Karpas-422 (cell line): ENCODE measurements at regions not wholly inside any gene's neighbourhood (a gene's known extent, or its start where the extent isn't known, plus 50 kb on each side); places are given as distances from the start of the nearest gene placed in this dataset.

ENCODE experiments used
- DNase-seq: peaks from one replicate; pipeline ENCODE4 v3.0.0-alpha.2; 2015
- H2AFZ ChIP-seq: fragments of 200-600 bp; sonication (generic); 2 replicates; pipeline ENCODE4 v1.6.1; 2014; ENCODE audit warnings: antibody characterized with exemption, low read length, mixed read lengths
- H3K27ac ChIP-seq: fragments of 200-600 bp; sonication (generic); 2 replicates; pipeline ENCODE4 v1.5.1; 2014; ENCODE audit warnings: mild to moderate bottlenecking, low read length, moderate library complexity
- H3K27me3 ChIP-seq: fragments of 200-600 bp; sonication (generic); 2 replicates; pipeline ENCODE4 v1.6.1; 2014; ENCODE audit warnings: low read length, mixed read lengths
- H3K36me3 ChIP-seq: fragments of 200-600 bp; sonication (generic); 2 replicates; pipeline ENCODE4 v1.6.1; 2014; ENCODE audit warnings: low read length, mixed read lengths; ENCODE audit not compliant: insufficient read depth
- H3K4me1 ChIP-seq: fragments of 200-600 bp; sonication (generic); 2 replicates; pipeline ENCODE4 v1.6.1; 2014; ENCODE audit warnings: mild to moderate bottlenecking, low read length, mixed read lengths
- H3K4me2 ChIP-seq: fragments of 200-600 bp; sonication (generic); 2 replicates; pipeline ENCODE4 v1.6.1; 2014; ENCODE audit warnings: low read length, low read depth, mild to moderate bottlenecking; ENCODE audit not compliant: poor library complexity, severe bottlenecking
- H3K4me3 ChIP-seq: fragments of 200-600 bp; sonication (generic); 2 replicates; pipeline ENCODE4 v1.5.1; 2014; ENCODE audit warnings: mild to moderate bottlenecking, antibody characterized with exemption, low read length, mixed read lengths
- H3K79me2 ChIP-seq: fragments of 200-600 bp; sonication (generic); 2 replicates; pipeline ENCODE4 v1.6.1; 2014; ENCODE audit warnings: mild to moderate bottlenecking, low read length, mixed read lengths
- H3K9ac ChIP-seq: fragments of 200-600 bp; sonication (generic); 2 replicates; pipeline ENCODE4 v1.6.0; 2014; ENCODE audit warnings: low read length
- H3K9me2 ChIP-seq: fragments of 200-600 bp; sonication (generic), shearing (Covaris generic); replicated peaks from 2 replicates; pipeline ENCODE4 v1.6.0; 2014; ENCODE audit warnings: mild to moderate bottlenecking, low read length, moderate library complexity; ENCODE audit not compliant: insufficient read depth
- H3K9me3 ChIP-seq: fragments of 300-700, 200-600 bp; sonication (generic); 2 replicates; pipeline ENCODE4 v1.6.1; 2014; ENCODE audit warnings: low read length, mixed read lengths
- H4K20me1 ChIP-seq: fragments of 200-600 bp; sonication (generic); 2 replicates; pipeline ENCODE4 v1.6.1; 2014; ENCODE audit warnings: mild to moderate bottlenecking, antibody characterized with exemption, low read length, low read depth; ENCODE audit not compliant: insufficient read depth

DNA sequence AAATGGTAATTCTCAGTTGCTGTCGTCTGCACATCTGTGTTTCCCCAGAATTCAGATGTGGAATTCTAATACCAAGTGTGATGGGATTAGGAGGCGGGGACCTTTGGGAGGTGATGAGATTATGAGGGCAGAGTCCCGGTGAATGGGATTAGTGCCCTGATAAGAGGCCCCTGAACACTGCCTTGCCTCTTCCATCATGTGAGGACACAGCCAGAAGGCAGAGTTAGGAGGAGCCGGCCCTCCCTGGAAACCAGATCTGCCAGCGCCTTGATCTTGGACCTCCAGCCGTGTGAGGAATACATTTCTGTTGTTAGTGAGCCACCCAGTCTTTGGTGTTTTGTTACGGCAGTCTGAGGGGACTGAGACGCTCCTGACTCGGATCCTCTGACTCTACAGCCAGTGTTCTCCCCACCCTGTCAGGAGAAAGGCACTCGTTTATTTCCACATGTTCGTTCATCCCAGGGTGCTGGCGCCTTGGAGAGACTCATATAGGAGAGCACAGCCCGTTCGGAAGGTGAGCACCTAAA lies 395.0 kb downstream of the ZNF516 start:
- no peak overlapping the region for H3K4me3 ChIP-seq
- H3K36me3 ChIP-seq = no peaks in the 10 kb centered on the region; the same call in 1 of the 2 replicates
- no peak overlapping the region for H2AFZ ChIP-seq
- H3K4me1 ChIP-seq = no peaks in the 10 kb centered on the region
- DNase-seq = no peak
- no peaks in the 10 kb centered on the region for H3K9me2 ChIP-seq
- H3K9me3 ChIP-seq = peaks cover 4% of the 10 kb centered on the region
- no peak overlapping the region for H3K9ac ChIP-seq
- H3K79me2 ChIP-seq = no peaks in the 10 kb centered on the region
- H3K27ac ChIP-seq = no peak overlapping the region
- H4K20me1 ChIP-seq = no peaks in the 10 kb centered on the region
- H3K4me2 ChIP-seq = no peak overlapping the region
- no peaks in the 10 kb centered on the region for H3K27me3 ChIP-seq

- no peak overlapping the region for H2AFZ ChIP-seq
- H3K27ac ChIP-seq = no peak overlapping the region
- 0 out of 2 replicates have a peak, but pooled peaks cover 3% of the 10 kb centered on the region for H3K27me3 ChIP-seq
- no peaks in the 10 kb centered on the region for H3K79me2 ChIP-seq
- H3K4me2 ChIP-seq = no peak overlapping the region
- H4K20me1 ChIP-seq = no peaks in the 10 kb centered on the region
- no peaks in the 10 kb centered on the region; the same call in 1 of the 2 replicates for H3K36me3 ChIP-seq
- H3K9ac ChIP-seq = no peak overlapping the region
- H3K4me1 ChIP-seq = no peaks in the 10 kb centered on the region
- no peak for DNase-seq
- no peaks in the 10 kb centered on the region for H3K9me2 ChIP-seq
- no peak overlapping the region for H3K4me3 ChIP-seq
- no peaks in the 10 kb centered on the region; the same call in 1 of the 2 replicates for H3K9me3 ChIP-seq
Measured at GRCh38 chr18:76098674-76099411, 396.2 kb downstream of the ZNF516 start.

GRCh38 chr18:76081536-76081935 lies 413.5 kb downstream of the ZNF516 start:
- Histone ChIP-seq H3K27me3 (no peaks in the 10 kb centered on the region), H3K79me2 (no peaks in the 10 kb centered on the region), H3K9me3 (no peaks in the 10 kb centered on the region), H2AFZ (no peak overlapping the region), H3K4me3 (no peak overlapping the region), H3K27ac (no peak overlapping the region), H3K9ac (no peak overlapping the region), H3K9me2 (no peaks in the 10 kb centered on the region), H4K20me1 (no peaks in the 10 kb centered on the region), H3K36me3 (no peaks in the 10 kb centered on the region), H3K4me2 (no peak overlapping the region), H3K4me1 (no peaks in the 10 kb centered on the region)
- no peak for DNase-seq

DNA sequence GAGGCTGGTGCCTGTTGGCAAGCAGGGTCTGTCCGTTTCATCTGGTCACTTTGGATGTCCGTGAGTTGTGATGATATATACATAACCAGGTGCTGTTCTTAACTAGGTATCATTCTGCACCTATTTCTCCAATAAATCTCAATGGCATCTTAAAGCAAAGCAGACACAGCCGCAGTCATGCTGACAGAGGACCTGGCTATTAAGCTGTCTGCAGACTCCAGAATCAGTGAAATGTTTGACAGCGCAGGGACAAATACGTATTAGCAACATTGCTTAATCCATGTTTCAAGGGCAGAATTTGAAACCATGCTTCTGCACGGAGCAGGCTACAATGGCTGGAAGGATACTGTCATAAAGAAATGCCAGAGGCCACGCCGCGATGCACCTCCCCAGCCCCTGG lies 414.6 kb downstream of the ZNF516 start:
- H2AFZ ChIP-seq = no peak overlapping the region
- no peak overlapping the region for H3K4me2 ChIP-seq
- H3K27ac ChIP-seq = no peak overlapping the region
- H3K4me3 ChIP-seq = no peak overlapping the region
- no peaks in the 10 kb centered on the region for H3K79me2 ChIP-seq
- no peaks in the 10 kb centered on the region for H3K27me3 ChIP-seq
- no peaks in the 10 kb centered on the region for H3K9me3 ChIP-seq
- H3K4me1 ChIP-seq = no peaks in the 10 kb centered on the region
- H4K20me1 ChIP-seq = peaks cover 3% of the 10 kb centered on the region; the same call in 1 of the 2 replicates
- no peak overlapping the region for H3K9ac ChIP-seq
- no peak for DNase-seq
- no peaks in the 10 kb centered on the region for H3K9me2 ChIP-seq
- H3K36me3 ChIP-seq = no peaks in the 10 kb centered on the region

GRCh38 chr18:76075777-76076176 lies 419.3 kb downstream of the ZNF516 start:
- no peaks in the 10 kb centered on the region for H3K36me3 ChIP-seq
- no peak for DNase-seq
- H3K9ac ChIP-seq = no peak overlapping the region
- H3K4me2 ChIP-seq = no peak overlapping the region
- no peaks in the 10 kb centered on the region for H3K27me3 ChIP-seq
- no peak overlapping the region for H2AFZ ChIP-seq
- H3K9me2 ChIP-seq = 0 out of 2 replicates have a peak, but pooled peaks cover 3% of the 10 kb centered on the region
- H3K9me3 ChIP-seq = no peaks in the 10 kb centered on the region
- H3K4me3 ChIP-seq = no peak overlapping the region
- H3K79me2 ChIP-seq = no peaks in the 10 kb centered on the region
- H4K20me1 ChIP-seq = peaks cover 3% of the 10 kb centered on the region; the same call in 1 of the 2 replicates
- H3K27ac ChIP-seq = no peak overlapping the region
- H3K4me1 ChIP-seq = no peaks in the 10 kb centered on the region

DNA sequence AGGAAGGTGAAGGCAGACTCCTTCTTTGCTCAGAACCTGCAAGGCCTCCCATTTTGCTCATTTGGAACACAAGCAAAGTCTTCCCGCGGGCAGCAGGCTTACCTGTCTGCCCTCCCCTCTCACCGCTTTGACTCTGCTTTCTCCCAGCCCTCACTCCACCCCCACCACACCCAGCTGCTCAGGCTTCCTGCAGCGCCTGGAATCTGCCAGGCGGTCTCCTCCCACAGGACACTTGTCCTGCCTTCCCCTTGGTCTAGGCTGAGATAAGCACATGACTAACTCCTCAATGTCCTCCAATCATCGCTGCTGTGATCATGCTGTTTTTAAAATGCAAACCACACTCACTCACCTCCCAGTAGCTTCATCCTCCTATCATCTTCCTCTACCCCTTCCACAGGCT lies 430.0 kb downstream of the ZNF516 start:
- no peaks in the 10 kb centered on the region for H4K20me1 ChIP-seq
- no peak overlapping the region for H3K4me2 ChIP-seq
- H3K9ac ChIP-seq = no peak overlapping the region
- no peaks in the 10 kb centered on the region for H3K9me2 ChIP-seq
- no peak for DNase-seq
- H3K4me1 ChIP-seq = no peaks in the 10 kb centered on the region
- H3K4me3 ChIP-seq = no peak overlapping the region
- H3K79me2 ChIP-seq = no peaks in the 10 kb centered on the region
- no peaks in the 10 kb centered on the region for H3K9me3 ChIP-seq
- H3K27me3 ChIP-seq = no peaks in the 10 kb centered on the region
- H3K36me3 ChIP-seq = no peaks in the 10 kb centered on the region
- no peak overlapping the region for H3K27ac ChIP-seq
- H2AFZ ChIP-seq = no peak overlapping the region

DNA sequence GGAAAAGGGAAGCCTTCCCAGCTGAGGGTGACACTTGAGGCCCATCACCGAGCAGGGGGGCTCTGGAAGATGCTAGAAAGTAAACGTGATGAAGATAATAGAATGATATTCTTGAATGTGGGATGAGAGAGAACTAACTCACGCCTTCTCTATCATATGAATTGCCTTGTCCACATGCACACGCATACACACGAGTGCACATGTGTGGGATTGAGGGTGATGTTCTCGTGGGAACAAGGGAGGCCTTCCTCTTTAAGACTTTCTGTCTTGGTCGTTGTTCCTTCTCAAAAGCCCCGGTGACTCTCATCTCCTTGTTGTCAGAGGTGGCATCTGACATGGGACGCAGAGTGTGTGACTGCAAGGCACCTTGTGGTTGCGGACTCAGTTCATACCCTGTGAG lies 436.9 kb downstream of the ZNF516 start:
- no peak overlapping the region for H3K4me2 ChIP-seq
- no peaks in the 10 kb centered on the region for H3K4me1 ChIP-seq
- no peaks in the 10 kb centered on the region for H3K9me2 ChIP-seq
- H2AFZ ChIP-seq = no peak overlapping the region
- H3K79me2 ChIP-seq = no peaks in the 10 kb centered on the region
- no peak for DNase-seq
- no peak overlapping the region for H3K27ac ChIP-seq
- H4K20me1 ChIP-seq = no peaks in the 10 kb centered on the region
- no peaks in the 10 kb centered on the region for H3K9me3 ChIP-seq
- H3K36me3 ChIP-seq = no peaks in the 10 kb centered on the region
- no peaks in the 10 kb centered on the region for H3K27me3 ChIP-seq
- H3K4me3 ChIP-seq = no peak overlapping the region
- no peak overlapping the region for H3K9ac ChIP-seq

GRCh38 chr18:76057386-76057785 lies 437.7 kb downstream of the ZNF516 start:
- Histone ChIP-seq H3K4me3 (no peak overlapping the region), H3K9ac (no peak overlapping the region), H3K4me2 (no peak overlapping the region), H3K27ac (no peak overlapping the region), H3K9me3 (no peaks in the 10 kb centered on the region), H4K20me1 (no peaks in the 10 kb centered on the region), H3K4me1 (no peaks in the 10 kb centered on the region), H2AFZ (no peak overlapping the region), H3K36me3 (no peaks in the 10 kb centered on the region), H3K27me3 (no peaks in the 10 kb centered on the region), H3K9me2 (no peaks in the 10 kb centered on the region), H3K79me2 (no peaks in the 10 kb centered on the region)
- DNase-seq = no peak
